LNCaP clone FGC (cell line): ENCODE measurements at regions not wholly inside any gene's neighbourhood (a gene's known extent, or its start where the extent isn't known, plus 50 kb on each side); places are given as distances from the start of the nearest gene placed in this dataset.

Experiments
- DNase-seq: peaks from one replicate; pipeline ENCODE4 v3.0.0-alpha.2; 2011; ENCODE audit warnings: low read depth
- H3K4me3 ChIP-seq: 2 replicates; pipeline ENCODE4 v1.5.1; 2011; ENCODE audit warnings: mild to moderate bottlenecking, low read depth, low read length, control low read depth
- TF ChIP-seq, protein P1 (sequence below): IDR thresholded peaks from 2 replicates; pipeline ENCODE4 v1.5.1; 2012; ENCODE audit warnings: mild to moderate bottlenecking; ENCODE audit not compliant: control insufficient read depth, insufficient read depth; ENCODE audit errors: extremely low read depth

GRCh38 chr4:156100651-156101050, 147.0 kb upstream of the CTSO start:
- TF ChIP-seq, protein P1, sequence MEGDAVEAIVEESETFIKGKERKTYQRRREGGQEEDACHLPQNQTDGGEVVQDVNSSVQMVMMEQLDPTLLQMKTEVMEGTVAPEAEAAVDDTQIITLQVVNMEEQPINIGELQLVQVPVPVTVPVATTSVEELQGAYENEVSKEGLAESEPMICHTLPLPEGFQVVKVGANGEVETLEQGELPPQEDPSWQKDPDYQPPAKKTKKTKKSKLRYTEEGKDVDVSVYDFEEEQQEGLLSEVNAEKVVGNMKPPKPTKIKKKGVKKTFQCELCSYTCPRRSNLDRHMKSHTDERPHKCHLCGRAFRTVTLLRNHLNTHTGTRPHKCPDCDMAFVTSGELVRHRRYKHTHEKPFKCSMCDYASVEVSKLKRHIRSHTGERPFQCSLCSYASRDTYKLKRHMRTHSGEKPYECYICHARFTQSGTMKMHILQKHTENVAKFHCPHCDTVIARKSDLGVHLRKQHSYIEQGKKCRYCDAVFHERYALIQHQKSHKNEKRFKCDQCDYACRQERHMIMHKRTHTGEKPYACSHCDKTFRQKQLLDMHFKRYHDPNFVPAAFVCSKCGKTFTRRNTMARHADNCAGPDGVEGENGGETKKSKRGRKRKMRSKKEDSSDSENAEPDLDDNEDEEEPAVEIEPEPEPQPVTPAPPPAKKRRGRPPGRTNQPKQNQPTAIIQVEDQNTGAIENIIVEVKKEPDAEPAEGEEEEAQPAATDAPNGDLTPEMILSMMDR: no peak
- no peak for DNase-seq

DNA sequence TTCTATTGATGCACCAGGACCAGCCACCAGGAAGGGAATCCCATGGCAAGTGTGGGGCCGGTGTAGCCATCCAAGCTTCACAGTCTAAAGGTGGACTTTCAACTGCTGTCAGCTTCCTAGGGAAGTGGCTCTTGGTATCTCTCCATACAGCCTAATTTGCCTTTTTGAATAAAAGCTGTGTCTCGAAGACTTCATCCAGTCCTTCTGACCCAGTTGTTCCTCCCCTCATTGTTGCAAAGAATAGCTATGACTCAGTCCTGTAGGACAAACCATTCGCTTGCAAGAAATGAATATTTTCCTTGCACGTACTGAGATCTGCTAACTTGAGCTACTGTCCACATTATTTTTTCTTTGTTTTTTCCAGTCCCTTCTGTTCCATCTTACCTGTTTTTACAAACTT, 145.1 kb upstream of the CTSO start:
- H3K4me3 ChIP-seq: no peak overlapping the region
- TF ChIP-seq, protein P1: no peak
- DNase-seq: no peak

More at GRCh38 chr4:156100651-156101050, 147.0 kb upstream of the CTSO start:
- no peak overlapping the region for H3K4me3 ChIP-seq

DNA sequence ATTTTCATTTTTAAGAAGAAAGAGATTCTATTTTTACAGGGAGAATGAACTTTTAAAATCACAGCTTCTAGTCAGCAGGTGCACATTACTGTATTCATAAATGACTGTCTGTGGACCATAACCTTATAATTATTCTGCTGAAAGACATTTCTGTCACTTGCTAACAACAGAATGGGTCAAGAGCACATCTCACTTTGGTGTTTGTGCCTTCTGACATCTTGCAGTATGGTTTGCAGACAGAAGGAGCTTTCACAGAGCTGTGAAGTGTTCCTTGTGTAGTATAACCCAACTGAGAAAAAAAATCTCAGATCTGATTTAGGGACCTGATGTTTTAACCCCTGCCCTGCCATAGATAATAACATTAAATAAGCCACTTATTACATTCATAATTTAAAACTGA, 131.4 kb upstream of the CTSO start:
- TF ChIP-seq, protein P1: no peak
- H3K4me3 ChIP-seq: no peak overlapping the region
- DNase-seq: no peak

GRCh38 chr4:156084373-156084772, 130.7 kb upstream of the CTSO start:
- DNase-seq: no peak
- H3K4me3 ChIP-seq: no peak overlapping the region
- TF ChIP-seq, protein P1: no peak

- DNase-seq: no peak
- TF ChIP-seq, protein P1: no peak
- no peak overlapping the region for H3K4me3 ChIP-seq
These were observed 120.3 kb upstream of the CTSO start for GRCh38 chr4:156073976-156074375.

GRCh38 chr4:156060661-156061060, 107.0 kb upstream of the CTSO start:
- DNase-seq: no peak
- no peak overlapping the region for H3K4me3 ChIP-seq
- TF ChIP-seq, protein P1: no peak

DNA sequence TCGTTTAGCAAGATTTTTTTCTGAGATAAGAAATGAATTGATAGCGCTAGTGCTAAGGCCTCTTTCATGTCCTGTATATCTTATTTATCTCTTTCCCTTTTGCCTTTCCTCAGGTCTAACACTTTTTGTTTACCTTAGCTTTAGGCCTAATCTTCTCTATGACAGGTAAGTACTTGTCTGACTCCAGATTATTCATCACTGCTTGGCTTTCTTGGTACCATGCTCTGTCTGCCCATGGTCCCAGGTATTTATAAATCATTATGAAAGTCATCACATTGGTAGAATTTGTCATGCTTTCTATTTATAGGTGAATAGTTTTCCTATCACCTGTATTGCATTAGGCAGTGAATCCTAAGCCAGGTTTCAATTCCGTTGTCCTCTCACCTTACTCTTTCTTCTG, 99.5 kb upstream of the CTSO start:
- DNase-seq: no peak
- TF ChIP-seq, protein P1: no peak
- no peak overlapping the region for H3K4me3 ChIP-seq
